GM12873 (cell line): ENCODE measurements at regions not wholly inside any gene's neighbourhood (a gene's known extent, or its start where the extent isn't known, plus 50 kb on each side); places are given as distances from the start of the nearest gene placed in this dataset.
A peak's percentile ranks its signal among the peaks of the same experiment; 100 is the strongest.

Experiments
- TF ChIP-seq, protein P1 (sequence below): IDR thresholded peaks from 2 replicates; pipeline ENCODE4 v1.5.1; 2012; ENCODE audit warnings: low read depth, mild to moderate bottlenecking, moderate library complexity, low read length, control low read depth; ENCODE audit not compliant: insufficient read depth; ENCODE audit errors: missing control alignments

DNA sequence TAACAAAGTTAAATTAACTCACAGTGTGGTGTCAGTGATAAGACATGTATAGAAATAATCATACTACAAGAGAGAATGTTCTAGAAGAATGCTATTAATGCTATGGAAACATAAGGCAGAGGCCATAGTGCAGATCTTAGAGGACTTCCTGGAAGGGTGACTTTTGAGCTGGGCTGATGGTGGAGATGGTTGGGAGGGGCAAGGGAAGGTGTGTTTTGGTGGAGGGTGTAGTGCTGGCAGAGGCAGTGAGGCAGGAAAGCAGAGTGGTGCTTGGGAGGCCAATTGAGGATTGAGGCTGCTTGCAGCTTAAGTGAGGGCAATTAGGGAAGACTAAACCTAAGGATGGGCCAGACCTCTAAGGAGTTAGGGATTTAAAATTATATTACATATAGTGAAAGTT, 58.5 kb upstream of the FNDC1 start:
- TF ChIP-seq, protein P1, sequence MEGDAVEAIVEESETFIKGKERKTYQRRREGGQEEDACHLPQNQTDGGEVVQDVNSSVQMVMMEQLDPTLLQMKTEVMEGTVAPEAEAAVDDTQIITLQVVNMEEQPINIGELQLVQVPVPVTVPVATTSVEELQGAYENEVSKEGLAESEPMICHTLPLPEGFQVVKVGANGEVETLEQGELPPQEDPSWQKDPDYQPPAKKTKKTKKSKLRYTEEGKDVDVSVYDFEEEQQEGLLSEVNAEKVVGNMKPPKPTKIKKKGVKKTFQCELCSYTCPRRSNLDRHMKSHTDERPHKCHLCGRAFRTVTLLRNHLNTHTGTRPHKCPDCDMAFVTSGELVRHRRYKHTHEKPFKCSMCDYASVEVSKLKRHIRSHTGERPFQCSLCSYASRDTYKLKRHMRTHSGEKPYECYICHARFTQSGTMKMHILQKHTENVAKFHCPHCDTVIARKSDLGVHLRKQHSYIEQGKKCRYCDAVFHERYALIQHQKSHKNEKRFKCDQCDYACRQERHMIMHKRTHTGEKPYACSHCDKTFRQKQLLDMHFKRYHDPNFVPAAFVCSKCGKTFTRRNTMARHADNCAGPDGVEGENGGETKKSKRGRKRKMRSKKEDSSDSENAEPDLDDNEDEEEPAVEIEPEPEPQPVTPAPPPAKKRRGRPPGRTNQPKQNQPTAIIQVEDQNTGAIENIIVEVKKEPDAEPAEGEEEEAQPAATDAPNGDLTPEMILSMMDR: no peak

DNA sequence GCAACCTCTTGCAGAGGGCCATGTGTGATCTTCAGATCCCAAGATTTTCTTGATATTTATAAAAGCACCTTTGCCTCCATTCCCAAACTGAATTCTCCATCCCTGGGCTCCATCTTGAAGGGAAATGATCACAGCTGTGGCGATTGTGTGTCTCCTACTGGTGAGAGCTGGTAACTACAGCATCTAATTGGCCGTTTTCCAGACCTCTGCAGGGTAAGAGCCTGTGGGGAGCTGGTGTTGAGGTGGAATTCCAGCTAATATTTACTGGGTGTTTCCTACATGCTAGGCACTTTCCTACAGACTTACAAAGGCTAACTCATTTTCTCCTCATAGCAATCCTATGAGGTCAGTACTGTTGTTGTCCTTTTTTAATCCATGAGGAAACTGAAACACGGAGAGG, 59.2 kb upstream of the FNDC1 start:
- TF ChIP-seq, protein P1: peak; percentile 90

DNA sequence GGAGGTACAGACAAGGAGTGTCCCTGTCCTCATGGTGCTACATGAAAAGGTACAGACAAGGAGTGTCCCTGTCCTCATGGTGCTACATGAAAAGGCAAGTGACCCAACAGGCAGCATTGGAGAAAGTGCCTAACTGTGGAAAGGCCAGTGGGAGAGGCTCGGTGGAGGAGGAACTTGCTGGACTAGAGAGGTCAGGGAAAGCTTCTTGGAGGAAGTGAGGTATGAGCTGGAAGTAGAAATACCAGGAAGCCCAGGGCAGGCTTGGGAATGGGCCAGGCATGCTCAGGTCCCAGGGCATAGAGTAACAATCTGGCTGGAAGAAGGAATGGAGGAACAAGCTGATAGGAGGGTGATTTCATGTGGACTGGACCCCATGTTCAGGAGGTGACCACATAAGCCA, 59.8 kb upstream of the FNDC1 start:
- TF ChIP-seq, protein P1: no peak

DNA sequence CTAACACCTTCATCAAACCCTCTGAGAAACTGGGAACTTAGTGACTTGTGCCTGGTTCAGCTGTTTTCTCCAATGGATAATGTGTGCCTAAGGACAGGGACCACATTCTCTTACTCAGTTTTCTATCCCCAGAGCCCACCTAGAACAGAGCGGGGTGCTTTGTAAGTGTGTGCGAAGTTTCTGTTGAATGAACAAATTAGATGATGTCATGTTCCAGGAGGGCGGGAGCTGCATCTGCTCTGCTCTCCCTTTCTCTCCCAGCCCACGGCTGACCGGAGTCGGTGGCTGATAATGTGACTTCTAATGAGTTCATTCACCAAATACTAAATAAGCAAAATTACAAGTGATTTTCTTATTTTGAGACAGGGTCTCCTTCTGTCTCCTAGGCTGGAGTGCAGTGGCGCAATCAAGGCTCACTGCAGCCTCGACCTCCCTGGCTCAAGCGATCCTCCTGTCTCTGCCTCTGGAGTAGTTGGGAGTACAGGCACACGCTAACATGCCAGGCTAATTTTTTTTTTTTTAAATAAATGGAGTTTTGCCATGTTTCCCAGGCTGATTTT, 60.7 kb upstream of the FNDC1 start:
- TF ChIP-seq, protein P1: no peak

DNA sequence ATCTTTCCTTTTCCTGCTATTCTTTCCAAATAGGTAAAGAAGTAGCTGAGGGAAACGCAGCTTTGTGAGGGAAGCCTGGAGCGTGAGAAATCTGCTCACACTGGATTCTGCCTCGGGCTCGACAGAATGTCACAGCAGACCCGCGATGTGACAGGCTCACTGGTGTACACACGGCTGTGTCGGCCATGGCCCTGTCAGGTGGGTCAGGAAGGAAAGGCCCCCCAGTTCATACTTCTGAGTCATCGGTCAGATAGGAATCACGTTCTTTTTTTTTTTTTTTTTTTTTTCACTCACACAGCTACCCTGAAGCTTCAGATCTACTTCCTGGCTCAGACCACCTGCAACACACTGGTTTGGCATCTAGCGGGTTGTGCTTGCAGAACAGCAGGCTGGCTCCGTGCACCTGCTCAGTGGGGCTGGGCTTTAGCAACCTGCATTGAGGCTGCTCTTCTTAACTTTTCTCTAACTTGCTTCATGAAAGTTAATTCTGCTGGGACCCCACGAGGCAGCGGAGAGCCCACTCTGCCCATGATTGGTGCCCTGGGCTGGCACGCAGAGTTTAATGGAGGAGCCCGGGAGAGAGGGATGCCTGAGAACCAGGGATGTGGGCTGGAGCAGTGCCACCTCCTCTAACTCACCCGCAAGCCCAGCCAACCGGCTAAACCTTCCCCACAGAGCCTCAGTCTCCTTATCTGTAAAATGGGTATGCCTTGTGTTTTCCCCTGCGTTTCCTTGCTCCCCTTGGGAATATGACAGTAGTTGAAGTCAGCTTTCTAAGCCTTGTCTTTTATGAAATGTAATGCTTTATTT, 61.5 kb upstream of the FNDC1 start:
- TF ChIP-seq, protein P1: no peak

DNA sequence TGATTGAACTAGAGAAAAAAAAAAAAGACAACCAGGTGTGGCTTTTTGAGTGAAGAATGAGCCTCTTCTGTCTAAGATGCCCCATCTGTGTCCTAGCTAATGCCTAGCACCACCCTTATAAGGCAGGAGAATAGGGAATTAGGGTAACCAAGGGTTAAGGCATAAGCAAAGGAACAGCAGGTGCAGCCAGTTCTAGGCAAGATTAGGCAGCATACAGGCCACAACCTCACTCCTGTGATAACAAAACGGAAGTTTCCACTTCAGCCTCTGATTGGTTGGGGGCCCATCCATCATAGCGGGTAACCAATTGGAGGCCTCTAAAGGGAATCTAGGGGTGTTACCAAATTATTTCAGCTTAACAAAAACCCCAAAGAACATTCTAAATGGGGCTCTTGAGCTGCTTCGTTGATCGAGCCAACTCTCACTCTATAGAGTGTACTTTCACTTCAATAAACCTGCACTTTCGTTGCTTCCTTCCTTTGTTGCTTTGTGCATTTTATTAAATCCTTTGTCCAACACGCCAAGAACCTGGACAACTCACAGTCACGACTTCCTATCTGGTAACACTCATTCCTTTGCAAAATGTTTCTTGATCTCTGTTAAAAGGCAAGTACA, 61.9 kb upstream of the TAGAP start:
- TF ChIP-seq, protein P1: no peak

DNA sequence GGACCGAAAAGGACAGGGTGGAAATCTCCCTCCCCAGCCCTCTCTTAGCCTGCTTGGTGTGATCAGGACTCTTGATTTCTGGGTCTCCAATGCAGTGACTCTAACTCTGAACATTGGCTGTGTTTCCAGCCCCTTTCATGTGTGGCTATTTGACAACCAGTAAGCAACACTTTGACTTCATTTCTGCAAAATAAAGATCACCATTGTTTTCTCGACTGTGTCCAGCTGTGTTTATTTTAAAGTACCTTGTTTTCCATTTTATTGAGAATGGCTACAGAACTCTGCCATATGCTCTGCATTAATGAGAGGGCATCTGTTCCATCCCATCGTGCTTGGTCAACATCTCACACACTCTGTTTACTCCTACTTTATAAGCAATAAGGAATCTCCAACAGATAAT, 60.9 kb upstream of the TAGAP start:
- TF ChIP-seq, protein P1: no peak
